Muscle layer of duodenum (tissue), 2 donors: ENCODE measurements at regions not wholly inside any gene's neighbourhood (a gene's known extent, or its start where the extent isn't known, plus 50 kb on each side); places are given as distances from the start of the nearest gene placed in this dataset.

Experiments used
- H3K27ac ChIP-seq: one replicate; pipeline ENCODE4 v1.7.0; 2013; ENCODE audit warnings: mild to moderate bottlenecking, low read length
- H3K27me3 ChIP-seq: one replicate; pipeline ENCODE4 v1.7.0; 2013; ENCODE audit warnings: low read depth, mild to moderate bottlenecking, control low read depth, low read length
- H3K36me3 ChIP-seq, 2 donors: one replicate each; pipeline ENCODE4 v1.7.0; 2013; ENCODE audit warnings: low read length in 2 of 2, control low read depth in 1 of 2, mild to moderate bottlenecking in 1 of 2; ENCODE audit not compliant: insufficient read depth in 2 of 2, control insufficient read depth in 1 of 2
- H3K4me1 ChIP-seq, 2 donors: one replicate each; pipeline ENCODE4 v1.7.0; 2013; ENCODE audit warnings: low read length in 2 of 2, mild to moderate bottlenecking in 2 of 2, control low read depth in 1 of 2, moderate library complexity in 1 of 2; ENCODE audit not compliant: insufficient read depth in 2 of 2, control insufficient read depth in 1 of 2
- H3K4me3 ChIP-seq, 2 donors: one replicate each; pipeline ENCODE4 v1.7.0; 2013; ENCODE audit warnings: low read length in 2 of 2, low read depth in 1 of 2, mild to moderate bottlenecking in 1 of 2
- H3K9me3 ChIP-seq, 2 donors: one replicate each; pipeline ENCODE4 v1.7.0; 2013; ENCODE audit warnings: low read length in 2 of 2, control low read depth in 1 of 2, mild to moderate bottlenecking in 1 of 2; ENCODE audit not compliant: control insufficient read depth in 1 of 2
- donor health status: healthy.

DNA sequence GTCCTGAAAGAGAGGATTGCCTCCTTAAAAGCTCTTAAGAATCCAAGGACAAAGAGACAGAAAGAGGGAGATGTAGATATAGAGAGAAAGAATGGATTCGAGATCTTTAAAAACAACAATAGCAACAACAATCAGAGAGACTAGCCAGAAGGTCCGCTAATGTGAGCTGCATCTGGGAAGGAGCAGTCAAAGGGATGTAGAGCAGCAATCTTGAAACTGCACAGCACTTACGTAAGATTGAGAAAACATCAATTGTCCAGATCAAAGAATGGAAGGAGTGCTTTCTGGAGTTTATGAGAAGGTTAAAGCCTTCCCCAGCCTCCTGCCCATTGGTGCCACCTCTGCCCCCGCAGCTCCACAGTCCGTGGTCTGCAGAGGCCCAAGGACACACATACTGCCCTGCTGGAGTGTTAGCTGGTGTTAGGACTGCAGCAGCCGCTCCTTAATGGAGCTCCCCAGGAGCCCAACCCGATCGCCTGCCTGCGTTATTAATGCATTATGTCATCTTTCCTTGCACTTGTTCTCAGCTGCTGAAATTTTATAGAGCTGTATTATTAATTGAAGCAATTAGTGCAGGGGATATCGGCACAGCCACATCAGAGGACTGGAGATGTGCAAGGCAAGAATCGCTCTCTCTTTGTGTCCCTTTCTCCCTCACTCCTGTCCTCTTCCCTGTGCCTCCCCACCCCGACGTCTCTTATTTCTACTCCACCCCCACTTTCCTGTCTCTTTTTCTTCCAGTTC, 73.0 kb upstream of the CALM2 start:
- H3K4me1 ChIP-seq: no peaks in the 10 kb centered on the region
- no peak overlapping the region for H3K27ac ChIP-seq
- no peaks in the 10 kb centered on the region for H3K36me3 ChIP-seq
- H3K4me3 ChIP-seq: no peak overlapping the region
- H3K27me3 ChIP-seq: no peaks in the 10 kb centered on the region
- H3K9me3 ChIP-seq: no peaks in the 10 kb centered on the region

DNA sequence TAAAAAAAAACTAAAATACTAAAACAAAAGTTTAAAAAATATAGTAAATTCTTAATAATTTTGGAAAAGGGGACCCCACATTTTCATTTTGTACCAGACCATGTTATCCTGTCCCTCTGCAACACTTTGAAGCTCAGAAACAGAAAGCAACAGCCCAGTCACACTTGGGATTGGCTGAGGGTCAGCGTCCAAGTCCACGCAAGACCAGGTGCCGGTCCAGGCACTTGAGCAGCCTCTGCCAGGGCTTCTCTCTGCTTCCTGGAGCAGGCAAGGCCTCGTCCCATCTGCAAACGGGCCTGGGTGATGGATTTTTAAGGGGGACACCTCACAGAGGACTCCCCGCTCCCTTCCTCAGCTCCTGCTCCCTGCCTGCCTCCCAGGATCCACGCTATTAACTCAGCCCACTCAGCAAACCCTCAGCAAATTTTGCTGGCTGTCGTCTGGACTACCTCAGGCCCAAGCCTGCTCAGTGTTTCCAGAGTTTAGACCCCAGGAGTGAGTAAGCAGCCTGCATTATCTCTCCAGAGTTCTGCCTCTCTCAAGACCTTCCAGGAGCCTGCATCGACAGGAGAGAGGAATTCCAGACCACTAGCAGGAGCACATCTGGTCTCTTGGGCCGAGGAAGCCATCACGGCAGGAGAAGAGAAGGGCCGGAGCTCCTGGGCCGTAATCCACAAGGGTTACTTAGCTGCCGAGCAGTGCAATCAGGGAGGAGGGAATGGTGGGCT, 67.4 kb upstream of the CALM2 start:
- Histone ChIP-seq H3K36me3 (no peaks in the 10 kb centered on the region), H3K27ac (peak overlapping the region; percentile 43), H3K4me1 (no peaks in the 10 kb centered on the region), H3K4me3 (no peak overlapping the region), H3K9me3 (no peaks in the 10 kb centered on the region), H3K27me3 (no peaks in the 10 kb centered on the region)

DNA sequence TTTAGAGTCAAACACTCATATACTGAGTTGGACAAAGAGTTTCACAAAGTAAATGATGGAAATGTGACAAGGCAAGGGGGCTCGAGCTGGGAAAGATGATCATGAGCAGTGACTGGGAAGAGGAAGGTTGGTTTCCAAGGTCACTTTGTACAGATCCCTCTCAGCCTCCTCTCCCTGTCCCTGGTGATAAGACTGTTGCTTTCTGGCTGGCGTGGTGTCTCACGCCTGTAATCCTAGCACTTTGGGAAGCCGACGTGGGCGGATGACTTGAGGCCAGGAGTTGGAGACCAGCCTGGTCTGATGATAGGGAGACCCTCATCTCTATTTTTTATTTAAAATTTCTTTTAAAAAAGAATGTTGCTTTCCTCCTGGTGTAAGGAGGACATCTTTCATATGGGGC, 65.4 kb upstream of the CALM2 start:
- Histone ChIP-seq H3K36me3 (no peaks in the 10 kb centered on the region), H3K9me3 (no peaks in the 10 kb centered on the region), H3K4me3 (no peak overlapping the region), H3K4me1 (peaks cover 0 to 11% of the 10 kb centered on the region in 2 donors), H3K27me3 (no peaks in the 10 kb centered on the region), H3K27ac (no peak overlapping the region)

DNA sequence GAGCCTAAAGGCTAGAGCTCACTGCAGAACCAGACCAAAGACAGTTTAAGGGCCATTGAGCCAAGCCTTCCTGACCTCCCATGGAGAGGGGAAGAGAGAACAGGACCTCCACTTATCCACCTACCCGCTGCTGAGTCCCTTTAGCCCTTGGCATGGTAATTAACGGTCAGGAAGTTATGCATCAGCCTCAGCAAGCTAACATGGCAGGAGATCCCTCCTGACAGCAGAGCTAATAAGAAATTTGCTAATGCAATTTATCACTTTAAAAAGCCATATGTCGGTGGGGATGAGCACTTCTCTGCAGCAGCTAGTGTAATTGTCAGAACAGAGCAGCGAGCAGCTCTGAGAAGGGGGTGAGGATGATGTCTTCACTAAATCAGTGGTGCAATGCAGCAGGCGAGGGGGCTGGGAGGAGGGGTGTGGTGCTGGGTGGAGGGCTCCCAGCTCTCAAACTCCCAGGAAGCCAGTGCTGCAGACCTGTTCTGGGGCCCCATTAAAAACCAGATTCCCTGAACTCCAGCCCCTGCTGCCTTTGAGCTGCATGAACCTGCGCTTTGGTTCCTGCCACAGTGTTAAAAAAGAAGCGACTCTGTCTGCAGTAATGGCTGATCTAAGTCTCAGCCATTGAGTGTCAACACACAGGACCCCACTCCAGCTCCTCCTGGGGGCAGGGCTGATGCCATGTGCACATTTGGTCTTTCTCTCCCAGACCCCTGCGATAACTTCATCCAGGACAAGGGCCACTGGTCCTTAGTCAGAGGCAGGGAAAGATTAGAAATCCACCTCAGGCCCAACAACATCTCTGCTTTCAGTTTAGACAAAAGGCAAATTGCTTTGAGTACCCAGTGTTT, 63.0 kb upstream of the CALM2 start:
- Histone ChIP-seq H3K9me3 (no peaks in the 10 kb centered on the region), H3K36me3 (no peaks in the 10 kb centered on the region), H3K27ac (no peak overlapping the region), H3K4me1 (peaks cover 0 to 11% of the 10 kb centered on the region in 2 donors), H3K4me3 (no peak overlapping the region), H3K27me3 (no peaks in the 10 kb centered on the region)

DNA sequence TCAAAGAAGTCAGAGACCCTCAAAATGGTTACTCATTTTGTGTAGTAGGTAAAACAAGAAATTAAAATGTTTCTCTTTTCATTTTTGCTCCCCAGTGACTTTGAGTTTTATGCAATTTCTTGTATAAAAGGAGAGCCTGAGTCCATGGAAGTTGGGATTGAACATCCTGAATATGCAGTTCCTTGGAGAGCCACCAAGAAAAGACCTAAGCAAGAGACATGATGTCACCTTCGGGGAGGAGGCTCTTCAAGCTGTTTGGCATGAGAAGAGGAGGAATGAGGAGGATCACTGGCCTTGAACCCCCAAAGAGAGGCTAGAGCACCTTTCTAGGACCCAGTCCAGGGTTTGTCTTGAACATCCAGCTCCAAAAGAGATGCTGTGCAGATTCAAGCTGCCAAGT, 62.3 kb upstream of the CALM2 start:
- no peaks in the 10 kb centered on the region for H3K27me3 ChIP-seq
- peaks cover 0 to 11% of the 10 kb centered on the region in 2 donors for H3K4me1 ChIP-seq
- no peak overlapping the region for H3K4me3 ChIP-seq
- H3K36me3 ChIP-seq: no peaks in the 10 kb centered on the region
- no peak overlapping the region for H3K27ac ChIP-seq
- no peaks in the 10 kb centered on the region for H3K9me3 ChIP-seq

DNA sequence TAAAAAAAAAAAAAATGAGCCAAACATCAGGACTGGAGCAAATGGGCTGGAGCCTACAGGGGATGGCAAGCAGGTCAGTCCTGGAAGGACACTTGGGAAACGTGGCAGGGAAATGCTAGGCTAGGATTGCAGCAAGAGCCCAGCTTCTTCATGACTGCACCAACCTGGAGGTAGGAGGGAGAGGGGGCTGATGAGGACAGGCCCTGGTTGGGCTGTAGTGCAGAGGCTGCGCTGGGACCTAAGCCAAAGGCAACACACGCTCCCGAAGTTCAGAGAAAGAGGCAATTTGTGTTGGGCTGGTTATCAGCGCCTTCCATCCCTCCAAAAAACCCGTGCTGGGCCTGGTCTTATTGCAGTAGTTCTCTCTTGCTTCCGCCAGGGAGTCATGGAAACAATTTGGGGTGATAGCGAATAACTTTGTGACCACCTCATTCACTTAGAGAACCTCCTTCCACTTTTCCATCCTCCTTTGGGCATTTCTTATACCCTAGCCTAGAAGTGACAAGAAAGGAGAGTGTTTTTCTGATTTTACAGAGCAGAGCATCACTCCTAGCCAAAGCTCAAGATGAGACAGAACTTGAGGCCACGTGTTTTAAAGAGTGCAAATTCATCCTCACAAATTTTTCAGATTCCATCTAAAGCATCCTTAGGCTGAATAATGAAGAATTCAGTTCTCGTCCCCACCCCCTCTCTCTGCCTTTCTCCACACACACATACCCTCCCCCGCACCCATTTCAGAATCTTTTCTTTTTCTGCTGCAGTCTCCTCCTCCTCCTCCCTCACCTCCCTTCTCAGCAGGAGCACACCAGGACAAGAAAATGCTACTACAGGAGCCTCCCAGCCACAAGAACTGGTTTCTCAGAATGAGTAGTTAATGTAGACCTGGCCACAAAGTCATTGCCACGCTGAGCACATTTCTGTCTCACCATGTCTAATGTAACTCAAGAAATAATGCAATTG, 61.3 kb upstream of the CALM2 start:
- Histone ChIP-seq H3K27ac (no peak overlapping the region), H3K4me1 (peaks cover 0 to 11% of the 10 kb centered on the region in 2 donors), H3K4me3 (no peak overlapping the region), H3K27me3 (no peaks in the 10 kb centered on the region), H3K9me3 (no peaks in the 10 kb centered on the region), H3K36me3 (no peaks in the 10 kb centered on the region)

DNA sequence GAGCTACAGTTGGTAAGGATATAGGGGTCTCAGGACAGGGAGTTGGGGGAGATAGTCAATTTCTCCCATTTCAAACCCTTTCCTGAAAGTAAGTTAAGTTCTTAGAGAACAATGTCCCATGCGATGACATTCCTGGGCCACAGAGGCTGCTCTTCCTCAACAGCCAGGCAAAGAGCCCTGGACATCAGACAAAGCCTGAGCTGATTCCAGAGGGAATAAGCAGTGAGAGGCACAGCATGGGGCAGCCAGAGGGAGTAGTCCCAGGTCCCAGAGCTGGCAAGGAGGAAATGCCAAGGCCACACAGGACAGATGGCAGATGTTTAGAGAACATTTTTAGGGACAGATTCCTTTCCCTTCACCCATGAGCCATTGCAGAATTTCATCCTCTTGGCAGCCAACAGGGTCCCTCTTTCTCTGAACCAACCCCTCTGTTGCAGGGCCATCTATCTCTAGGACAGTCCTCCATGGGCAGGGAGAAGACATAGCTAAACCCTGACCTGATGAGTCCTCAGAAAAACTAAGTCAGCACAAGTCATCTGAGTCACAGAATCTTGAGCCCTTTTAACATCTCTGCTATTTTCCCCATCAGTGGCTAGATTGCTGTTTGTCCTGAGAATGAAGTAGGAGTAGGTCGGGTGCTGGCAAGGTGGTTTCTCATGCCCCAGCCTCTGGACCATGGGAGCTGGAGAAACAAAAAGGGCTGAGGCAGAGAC, 60.3 kb upstream of the CALM2 start:
- no peaks in the 10 kb centered on the region for H3K9me3 ChIP-seq
- H3K4me1 ChIP-seq: peaks cover 0 to 11% of the 10 kb centered on the region in 2 donors
- no peaks in the 10 kb centered on the region for H3K27me3 ChIP-seq
- H3K4me3 ChIP-seq: no peak overlapping the region
- no peak overlapping the region for H3K27ac ChIP-seq
- no peaks in the 10 kb centered on the region for H3K36me3 ChIP-seq

DNA sequence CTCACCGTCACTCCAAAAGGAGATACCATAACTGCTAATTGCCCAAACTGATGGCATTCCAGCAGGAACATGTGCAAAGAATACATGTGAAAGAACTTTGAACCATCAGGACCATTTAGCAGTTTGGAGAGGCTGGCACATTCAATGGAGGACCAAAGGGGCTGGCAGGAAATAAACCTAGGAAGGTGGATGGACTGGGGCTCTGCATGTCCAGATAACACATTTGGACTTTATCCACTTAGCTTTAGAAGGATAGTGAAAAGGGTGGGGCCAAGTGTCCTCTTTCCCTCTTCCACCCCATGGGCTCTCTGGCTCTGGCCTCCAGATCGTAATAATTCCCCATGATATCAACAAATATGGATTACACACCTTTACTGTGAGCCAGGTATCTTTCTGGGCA, 58.8 kb upstream of the CALM2 start:
- Histone ChIP-seq H3K36me3 (no peaks in the 10 kb centered on the region), H3K27ac (no peak overlapping the region), H3K27me3 (no peaks in the 10 kb centered on the region), H3K4me3 (no peak overlapping the region), H3K4me1 (peaks cover 0 to 11% of the 10 kb centered on the region in 2 donors), H3K9me3 (no peaks in the 10 kb centered on the region)

DNA sequence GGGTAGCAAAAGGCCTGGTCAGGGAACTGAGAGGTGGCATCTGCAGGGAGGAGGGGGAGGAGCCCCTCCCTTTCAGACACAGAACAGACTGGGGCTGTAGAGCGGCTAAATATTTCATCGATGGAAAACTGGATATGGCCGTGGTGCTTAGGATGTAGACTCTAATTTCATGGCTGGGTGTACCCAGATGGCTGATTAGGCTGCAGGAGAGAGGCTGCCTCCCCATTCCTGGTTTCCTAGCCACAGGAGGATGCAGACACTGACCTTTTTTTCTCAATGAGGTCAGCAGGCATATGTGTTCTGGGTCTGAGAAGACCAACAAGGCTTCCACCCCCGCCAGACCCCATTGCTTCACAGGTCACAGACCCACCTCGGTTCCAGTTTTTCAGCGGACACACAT, 58.1 kb upstream of the CALM2 start:
- no peaks in the 10 kb centered on the region for H3K27me3 ChIP-seq
- H3K36me3 ChIP-seq: no peaks in the 10 kb centered on the region
- H3K4me3 ChIP-seq: no peak overlapping the region
- H3K27ac ChIP-seq: no peak overlapping the region
- peaks cover 0 to 11% of the 10 kb centered on the region in 2 donors for H3K4me1 ChIP-seq
- H3K9me3 ChIP-seq: no peaks in the 10 kb centered on the region

DNA sequence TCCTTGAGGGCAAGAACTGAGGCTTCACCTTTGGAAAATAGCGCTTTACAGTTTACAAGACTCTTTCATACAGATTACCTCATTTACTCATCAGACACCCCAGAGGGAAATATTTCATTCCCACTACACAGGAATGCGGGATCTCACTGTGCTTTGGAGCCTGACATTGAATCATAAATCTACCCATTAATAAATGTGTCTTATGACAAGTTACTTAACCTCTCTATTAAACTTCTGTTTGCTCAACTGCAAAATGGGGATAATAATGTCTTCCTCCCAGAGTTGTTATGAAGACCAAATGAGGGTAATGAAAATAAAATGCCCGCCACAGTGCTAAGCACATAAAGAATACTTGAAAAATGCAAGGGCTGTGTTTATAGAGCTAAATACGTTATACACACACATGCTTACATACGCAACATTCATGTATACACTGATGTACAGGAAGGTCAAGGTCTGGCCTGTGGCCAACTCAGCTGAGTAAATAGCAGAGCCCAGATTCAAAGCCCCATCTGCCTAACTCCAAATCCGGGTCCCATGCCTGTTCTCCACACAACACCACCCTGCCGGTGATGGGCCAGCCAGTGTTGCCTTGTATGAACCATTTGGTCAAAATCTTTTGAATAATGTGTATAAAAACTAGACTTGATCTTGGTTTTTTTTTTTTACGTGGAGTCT, 56.6 kb upstream of the CALM2 start:
- Histone ChIP-seq H3K27me3 (no peaks in the 10 kb centered on the region), H3K27ac (no peak overlapping the region), H3K4me3 (no peak overlapping the region), H3K9me3 (no peaks in the 10 kb centered on the region), H3K36me3 (no peaks in the 10 kb centered on the region), H3K4me1 (peaks cover 0 to 11% of the 10 kb centered on the region in 2 donors)
